Left lung (tissue), 4 donors: ENCODE measurements at regions not wholly inside any gene's neighbourhood (a gene's known extent, or its start where the extent isn't known, plus 50 kb on each side); places are given as distances from the start of the nearest gene placed in this dataset.

Experiments used
- ATAC-seq: fragments of 200-7000 bp; cut with Tn5 transposase; one replicate; pipeline ENCODE4 v1.9.1; 2020; ENCODE audit warnings: moderate library complexity
- DNase-seq, 4 donors: peaks; one replicate each; pipeline ENCODE4 v3.0.0-alpha.2; 2013 to 2020
- H3K27ac ChIP-seq, 2 donors: fragments of 200-600 bp; sonication (generic) in 1 of 2; one replicate each; pipeline versions ENCODE4 v1.5.0 to v1.8.0; 2020 to 2021
- H3K27me3 ChIP-seq, 2 donors: fragments of 200-600 bp; sonication (generic) in 1 of 2; one replicate each; pipeline versions ENCODE4 v1.5.0 to v1.8.0; 2020 to 2021
- H3K36me3 ChIP-seq, 2 donors: fragments of 200-600 bp; sonication (generic) in 1 of 2; one replicate each; pipeline versions ENCODE4 v1.5.0 to v1.8.0; 2020 to 2021
- H3K4me1 ChIP-seq, 2 donors: fragments of 200-600 bp; one replicate each; pipeline ENCODE4 v1.8.0; 2021
- H3K4me3 ChIP-seq, 2 donors: fragments of 200-600 bp; sonication (generic) in 1 of 2; one replicate each; pipeline versions ENCODE4 v1.5.0 to v1.8.0; 2020 to 2021; ENCODE audit warnings: mild to moderate bottlenecking in 1 of 2
- H3K9me3 ChIP-seq, 2 donors: fragments of 200-600 bp; sonication (generic) in 1 of 2; one replicate each; pipeline versions ENCODE4 v1.5.0 to v1.8.0; 2020 to 2021
- intact Hi-C, 2 donors: fragments of 100-400 bp; cut with DNase I; formaldehyde crosslinking; loops; one replicate each; pipeline versions ENCODE4 v1.11.2 to v1.14.2; 2022
- TF ChIP-seq, protein P1 (sequence below), 2 donors: fragments of 200-600 bp; sonication (generic) in 1 of 2; IDR thresholded peaks; one replicate each; pipeline versions ENCODE4 v1.5.0 to v1.8.0; 2021; ENCODE audit warnings: antibody characterized with exemption in 2 of 2
- donor health status: DM: no; HTN: yes; CAD: no.
- donor health status: DM: no; HTN: no; CAD: no.

DNA sequence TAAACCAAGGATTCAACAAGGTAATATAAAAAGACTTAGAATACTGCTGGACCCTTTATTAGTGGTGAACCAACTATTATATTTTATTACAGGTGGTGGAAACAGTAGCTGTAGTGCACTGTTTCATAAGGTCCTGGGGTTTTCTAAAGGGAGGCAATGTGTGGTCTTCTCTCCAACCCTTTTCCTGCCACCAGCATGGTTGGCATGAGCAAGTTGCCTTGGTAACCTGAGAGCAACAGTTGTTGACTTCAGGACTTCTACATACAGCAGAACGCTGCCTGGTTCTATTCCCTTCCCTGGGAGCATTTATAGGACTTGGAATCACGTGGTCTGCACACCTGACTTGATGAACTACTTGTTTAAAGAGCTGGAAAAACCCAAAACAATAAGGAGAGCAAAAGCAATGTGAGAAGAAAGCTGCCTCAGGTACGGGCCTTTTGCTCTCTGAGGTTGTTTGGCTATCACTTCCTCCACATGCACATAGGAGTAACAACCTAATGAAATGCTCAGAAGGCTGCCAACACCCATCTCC, 81.1 kb upstream of the RAI14 start:
- no peaks in the 10 kb centered on the region for H3K4me1 ChIP-seq
- TF ChIP-seq, protein P1, sequence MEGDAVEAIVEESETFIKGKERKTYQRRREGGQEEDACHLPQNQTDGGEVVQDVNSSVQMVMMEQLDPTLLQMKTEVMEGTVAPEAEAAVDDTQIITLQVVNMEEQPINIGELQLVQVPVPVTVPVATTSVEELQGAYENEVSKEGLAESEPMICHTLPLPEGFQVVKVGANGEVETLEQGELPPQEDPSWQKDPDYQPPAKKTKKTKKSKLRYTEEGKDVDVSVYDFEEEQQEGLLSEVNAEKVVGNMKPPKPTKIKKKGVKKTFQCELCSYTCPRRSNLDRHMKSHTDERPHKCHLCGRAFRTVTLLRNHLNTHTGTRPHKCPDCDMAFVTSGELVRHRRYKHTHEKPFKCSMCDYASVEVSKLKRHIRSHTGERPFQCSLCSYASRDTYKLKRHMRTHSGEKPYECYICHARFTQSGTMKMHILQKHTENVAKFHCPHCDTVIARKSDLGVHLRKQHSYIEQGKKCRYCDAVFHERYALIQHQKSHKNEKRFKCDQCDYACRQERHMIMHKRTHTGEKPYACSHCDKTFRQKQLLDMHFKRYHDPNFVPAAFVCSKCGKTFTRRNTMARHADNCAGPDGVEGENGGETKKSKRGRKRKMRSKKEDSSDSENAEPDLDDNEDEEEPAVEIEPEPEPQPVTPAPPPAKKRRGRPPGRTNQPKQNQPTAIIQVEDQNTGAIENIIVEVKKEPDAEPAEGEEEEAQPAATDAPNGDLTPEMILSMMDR (IDR thresholded peaks at IDR 0.05): no peak
- H3K27ac ChIP-seq: no peak overlapping the region
- H3K27me3 ChIP-seq: no peaks in the 10 kb centered on the region
- peaks cover 0 to 6% of the 10 kb centered on the region in 2 donors for H3K9me3 ChIP-seq
- intact Hi-C loops: no loop called here
- no peaks in the 10 kb centered on the region for H3K36me3 ChIP-seq
- ATAC-seq: no peak
- DNase-seq: no peak
- H3K4me3 ChIP-seq: no peak overlapping the region

DNA sequence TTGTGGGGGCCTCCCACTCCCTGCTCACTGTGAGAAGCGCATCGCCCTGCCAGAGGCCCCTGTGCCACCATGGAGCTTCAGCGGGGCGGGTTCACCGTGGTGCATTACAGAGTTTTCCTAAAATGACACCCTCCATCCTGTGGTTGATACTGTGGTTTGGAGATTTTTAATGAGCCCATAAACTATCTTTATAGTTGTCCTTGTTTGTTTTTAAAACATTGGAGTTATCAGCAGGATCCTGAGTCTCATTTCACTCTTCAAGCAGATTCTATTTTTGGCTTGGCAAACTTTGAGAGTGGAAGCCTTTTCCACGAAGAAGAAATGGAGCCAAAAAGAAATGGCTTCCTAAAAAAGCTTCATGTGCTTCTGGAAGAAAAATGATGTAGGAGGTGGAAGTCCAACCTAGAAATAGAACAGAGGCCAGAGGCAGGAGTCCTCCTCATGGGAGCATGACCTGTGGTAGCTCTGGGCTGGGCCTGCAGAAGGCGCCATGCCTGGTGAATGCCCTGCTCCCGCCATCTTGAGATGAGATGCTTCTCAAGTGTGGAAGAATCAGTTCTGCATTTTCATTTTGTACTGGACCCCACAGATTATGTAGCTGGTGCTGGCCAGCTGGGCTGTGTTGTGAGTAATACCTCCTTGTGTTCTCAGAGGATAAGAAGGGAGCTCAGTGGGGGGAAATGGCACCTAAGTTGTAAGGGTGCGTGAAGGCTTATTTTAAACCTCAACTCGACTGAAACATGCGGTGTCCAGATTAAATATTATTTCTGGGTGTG, 79.0 kb upstream of the RAI14 start:
- Histone ChIP-seq H3K27me3 (no peaks in the 10 kb centered on the region), H3K4me1 (no peaks in the 10 kb centered on the region), H3K36me3 (no peaks in the 10 kb centered on the region), H3K4me3 (no peak overlapping the region), H3K9me3 (peaks cover 0 to 6% of the 10 kb centered on the region in 2 donors), H3K27ac (no peak overlapping the region)
- intact Hi-C loops: no loop called here
- DNase-seq (no peak), ATAC-seq (no peak)
- TF ChIP-seq, protein P1 (IDR thresholded peaks at IDR 0.05): no peak

DNA sequence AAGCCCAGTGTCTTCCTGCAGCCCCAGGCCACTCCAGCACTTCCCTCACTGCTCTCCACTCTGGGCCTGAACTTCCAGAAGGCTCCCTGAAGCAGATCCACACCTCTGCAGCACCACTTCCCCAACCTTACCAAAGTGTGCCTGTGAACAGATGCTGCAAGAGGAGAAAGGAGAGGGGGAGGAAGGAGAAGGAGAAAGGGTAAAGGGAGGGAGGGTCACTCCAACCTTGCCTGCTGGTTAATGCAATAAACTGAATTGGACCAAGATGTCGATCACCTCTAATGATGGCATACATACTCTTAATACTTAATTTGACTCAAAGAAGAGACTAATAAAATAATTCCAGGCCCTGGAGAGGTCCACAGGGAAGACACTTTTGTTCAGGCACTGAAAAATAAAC, 77.2 kb upstream of the RAI14 start:
- TF ChIP-seq, protein P1 (IDR thresholded peaks at IDR 0.05): no peak
- DNase-seq (no peak), ATAC-seq (no peak)
- H3K27me3 ChIP-seq: no peaks in the 10 kb centered on the region
- intact Hi-C loops: no loop called here
- no peaks in the 10 kb centered on the region for H3K4me1 ChIP-seq
- no peak overlapping the region for H3K27ac ChIP-seq
- peaks cover 0 to 6% of the 10 kb centered on the region in 2 donors for H3K9me3 ChIP-seq
- H3K36me3 ChIP-seq: no peaks in the 10 kb centered on the region
- H3K4me3 ChIP-seq: no peak overlapping the region

DNA sequence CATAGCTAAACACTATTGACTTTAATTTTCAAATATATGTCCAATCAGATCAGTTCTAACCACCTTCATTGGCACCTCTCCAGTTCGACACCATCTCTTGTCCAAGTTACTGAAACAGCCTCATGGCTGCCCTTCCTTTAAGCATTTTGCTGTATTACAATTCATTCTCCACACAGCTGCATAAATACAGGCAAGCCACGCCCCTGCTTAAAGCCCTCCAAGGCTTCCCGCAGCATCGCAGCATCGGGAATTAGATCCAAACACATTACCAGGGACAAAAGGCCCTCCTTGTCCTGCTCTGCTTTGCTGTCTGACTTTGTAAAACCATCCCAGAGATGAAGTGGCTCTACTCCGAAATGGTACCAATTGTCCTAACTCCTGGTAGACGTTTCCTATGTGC, 75.1 kb upstream of the RAI14 start:
- peaks cover 0 to 6% of the 10 kb centered on the region in 2 donors for H3K9me3 ChIP-seq
- no peaks in the 10 kb centered on the region for H3K27me3 ChIP-seq
- no peak overlapping the region for H3K4me3 ChIP-seq
- H3K4me1 ChIP-seq: peaks cover 0 to 10% of the 10 kb centered on the region in 2 donors
- intact Hi-C loops: no loop called here
- DNase-seq (no peak), ATAC-seq (no peak)
- TF ChIP-seq, protein P1 (IDR thresholded peaks at IDR 0.05): no peak
- no peaks in the 10 kb centered on the region for H3K36me3 ChIP-seq
- no peak overlapping the region for H3K27ac ChIP-seq

DNA sequence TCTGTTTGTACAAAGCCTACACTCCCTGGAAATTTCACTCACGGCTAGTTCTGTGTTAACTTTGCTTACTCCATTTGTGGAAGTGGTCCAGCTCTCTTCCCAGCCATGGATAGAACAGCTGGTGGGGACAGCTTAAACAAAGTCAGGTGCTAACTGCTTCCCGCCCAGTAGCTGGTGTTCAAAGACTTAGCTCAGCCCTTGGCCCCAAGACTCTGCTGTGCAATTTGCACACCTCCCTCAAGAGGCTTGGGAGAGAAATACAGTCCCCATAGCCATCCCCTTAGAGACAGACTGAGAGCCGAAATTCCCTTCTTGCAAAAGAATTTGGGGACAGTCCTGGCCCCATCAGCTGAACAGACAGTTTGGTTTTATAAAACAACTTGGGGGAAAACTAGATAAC, 73.8 kb upstream of the RAI14 start:
- DNase-seq (no peak), ATAC-seq (no peak)
- intact Hi-C loops: no loop called here
- Histone ChIP-seq H3K4me3 (no peak overlapping the region), H3K36me3 (no peaks in the 10 kb centered on the region), H3K27ac (no peak overlapping the region), H3K9me3 (peaks cover 0 to 6% of the 10 kb centered on the region in 2 donors), H3K4me1 (peaks cover 0 to 14% of the 10 kb centered on the region in 2 donors), H3K27me3 (no peaks in the 10 kb centered on the region)
- TF ChIP-seq, protein P1 (IDR thresholded peaks at IDR 0.05): no peak
